ENCODE measurements at regions not wholly inside any gene's neighbourhood (a gene's known extent, or its start where the extent isn't known, plus 50 kb on each side); places are given as distances from the start of the nearest gene placed in this dataset.
A peak's percentile ranks its signal among the peaks of the same experiment; 100 is the strongest.

GRCh38 chr7:113424185-113424817 lies 305.9 kb upstream of the SMIM30 start:
- POLR2A ChIA-PET (ENCODE audit: partially characterized antibody), result no interaction called here

GRCh38 chr7:113421696-113422330 lies 303.5 kb upstream of the SMIM30 start:
- Histone ChIP-seq H3K27me3 (ENCODE audit: insufficient read depth, low read length) (no peaks in the 10 kb centered on the region), H3K4me3 (ENCODE audit: low read length in 2 of 2) (no peak overlapping the region), H3K4me1 (ENCODE audit: insufficient read depth, low read length) (peaks cover 3% of the 10 kb centered on the region), H3K27ac (ENCODE audit: low read depth, low read length) (no peak overlapping the region), H3K9me3 (ENCODE audit: control insufficient read depth in 1 of 2, low read length in 2 of 2) (no peaks in the 10 kb centered on the region), H3K36me3 (ENCODE audit: insufficient read depth, low read length) (no peaks in the 10 kb centered on the region)
- intact Hi-C loops (cut with micrococcal nuclease), result loop anchor here (1.0 kb wide), 1 partner anchor 872 kb away; no protein-coding TSS in a partner anchor
- Mint-ChIP-seq H3K36me3 (no peaks in the 10 kb centered on the region), H3K9me3 (no peaks in the 10 kb centered on the region), H3K4me3 (peak overlapping the region in 4 of 8 donors; percentile 46 to 78 (median 64)), H3K4me1 (peaks cover 3 to 5% (median 4%) of the 10 kb centered on the region in 4 donors), H3K27me3 (peaks cover 0 to 2% of the 10 kb centered on the region in 2 donors), H3K27ac (peak overlapping the region in 2 of 7 donors; percentile 43 to 64)
- ChIA-PET CTCF (ENCODE audit: partially characterized antibody) (interaction anchor here (0.6 to 7.0 kb wide), 20 partner anchors 8 to 1694 kb away, joined by 3 to 68 read pairs (median 4); no protein-coding TSS in a partner anchor), POLR2A (ENCODE audit: partially characterized antibody) (no interaction called here)
- DNase-seq, result peak; percentile 62 to 72 (median 68)

More at GRCh38 chr7:113424185-113424817, 305.9 kb upstream of the SMIM30 start:
- H3K27ac Mint-ChIP-seq, result no peak overlapping the region
- Histone ChIP-seq H3K27ac (ENCODE audit: low read depth, low read length) (no peak overlapping the region), H3K9me3 (ENCODE audit: control insufficient read depth in 1 of 2, low read length in 2 of 2) (no peaks in the 10 kb centered on the region), H3K27me3 (ENCODE audit: insufficient read depth, low read length) (no peaks in the 10 kb centered on the region), H3K4me3 (ENCODE audit: low read length in 2 of 2) (no peak overlapping the region), H3K36me3 (ENCODE audit: insufficient read depth, low read length) (no peaks in the 10 kb centered on the region), H3K4me1 (ENCODE audit: insufficient read depth, low read length) (peaks cover 3% of the 10 kb centered on the region)
- no peaks in the 10 kb centered on the region for H3K9me3 Mint-ChIP-seq
- no peak overlapping the region for H3K4me3 Mint-ChIP-seq
- H3K36me3 Mint-ChIP-seq, result no peaks in the 10 kb centered on the region
- peaks cover 3 to 5% (median 4%) of the 10 kb centered on the region in 4 donors for H3K4me1 Mint-ChIP-seq
- no peak for DNase-seq
- intact Hi-C loops (cut with micrococcal nuclease), result no loop called here
- peaks cover 0 to 2% of the 10 kb centered on the region in 2 donors for H3K27me3 Mint-ChIP-seq
- CTCF ChIA-PET (ENCODE audit: partially characterized antibody), result interaction anchor here (1.2 to 7.0 kb wide), 5 partner anchors 8 to 874 kb away, joined by 3 to 68 read pairs (median 5); no protein-coding TSS in a partner anchor

- Mint-ChIP-seq H3K4me1 (no peaks in the 10 kb centered on the region), H3K27ac (no peak overlapping the region), H3K9me3 (no peaks in the 10 kb centered on the region), H3K36me3 (no peaks in the 10 kb centered on the region), H3K27me3 (peaks cover 2% of the 10 kb centered on the region in 2 donors), H3K4me3 (no peak overlapping the region)
- no peak for DNase-seq
- Histone ChIP-seq H3K9me3 (ENCODE audit: control insufficient read depth in 1 of 2, low read length in 2 of 2) (no peaks in the 10 kb centered on the region), H3K27me3 (ENCODE audit: insufficient read depth, low read length) (no peaks in the 10 kb centered on the region), H3K36me3 (ENCODE audit: insufficient read depth, low read length) (no peaks in the 10 kb centered on the region), H3K27ac (ENCODE audit: low read depth, low read length) (no peak overlapping the region), H3K4me3 (ENCODE audit: low read length in 2 of 2) (no peak overlapping the region), H3K4me1 (ENCODE audit: insufficient read depth, low read length) (no peaks in the 10 kb centered on the region)
- intact Hi-C loops (cut with micrococcal nuclease), result no loop called here
- POLR2A ChIA-PET (ENCODE audit: partially characterized antibody), result no interaction called here
- CTCF ChIA-PET (ENCODE audit: partially characterized antibody), result no interaction called here
These were observed 296.2 kb upstream of the SMIM30 start for GRCh38 chr7:113414401-113415035.

GRCh38 chr7:113412410-113412809 lies 294.1 kb upstream of the SMIM30 start:
- ChIA-PET CTCF (ENCODE audit: partially characterized antibody) (no interaction called here), POLR2A (ENCODE audit: partially characterized antibody) (no interaction called here)
- H3K9me3 ChIP-seq (ENCODE audit: control insufficient read depth in 1 of 2, low read length in 2 of 2), result no peaks in the 10 kb centered on the region
- H3K9me3 Mint-ChIP-seq, result no peaks in the 10 kb centered on the region
- no peaks in the 10 kb centered on the region for H3K27me3 ChIP-seq (ENCODE audit: insufficient read depth, low read length)
- intact Hi-C loops (cut with micrococcal nuclease), result no loop called here
- H3K27ac ChIP-seq (ENCODE audit: low read depth, low read length), result no peak overlapping the region
- DNase-seq, result no peak
- H3K27me3 Mint-ChIP-seq, result peaks cover 2% of the 10 kb centered on the region in 2 donors
- no peaks in the 10 kb centered on the region for H3K36me3 Mint-ChIP-seq
- H3K4me1 Mint-ChIP-seq, result no peaks in the 10 kb centered on the region
- H3K4me3 ChIP-seq (ENCODE audit: low read length in 2 of 2), result no peak overlapping the region
- H3K4me3 Mint-ChIP-seq, result no peak overlapping the region
- H3K4me1 ChIP-seq (ENCODE audit: insufficient read depth, low read length), result no peaks in the 10 kb centered on the region
- no peaks in the 10 kb centered on the region for H3K36me3 ChIP-seq (ENCODE audit: insufficient read depth, low read length)
- H3K27ac Mint-ChIP-seq, result no peak overlapping the region

- intact Hi-C loops (cut with micrococcal nuclease), result no loop called here
- no peaks in the 10 kb centered on the region for H3K9me3 Mint-ChIP-seq
- POLR2A ChIA-PET (ENCODE audit: partially characterized antibody), result no interaction called here
- no peaks in the 10 kb centered on the region for H3K27me3 ChIP-seq (ENCODE audit: insufficient read depth, low read length)
- no peaks in the 10 kb centered on the region for H3K4me1 Mint-ChIP-seq
- no peaks in the 10 kb centered on the region for H3K36me3 Mint-ChIP-seq
- H3K4me3 Mint-ChIP-seq, result no peak overlapping the region
- H3K36me3 ChIP-seq (ENCODE audit: insufficient read depth, low read length), result no peaks in the 10 kb centered on the region
- peaks cover 2% of the 10 kb centered on the region in 2 donors for H3K27me3 Mint-ChIP-seq
- CTCF ChIA-PET (ENCODE audit: partially characterized antibody), result interaction anchor here (1.0 kb wide), 1 partner anchor 11 kb away, joined by 3 read pairs; no protein-coding TSS in a partner anchor
- H3K27ac ChIP-seq (ENCODE audit: low read depth, low read length), result no peak overlapping the region
- no peaks in the 10 kb centered on the region for H3K4me1 ChIP-seq (ENCODE audit: insufficient read depth, low read length)
- no peaks in the 10 kb centered on the region for H3K9me3 ChIP-seq (ENCODE audit: control insufficient read depth in 1 of 2, low read length in 2 of 2)
- DNase-seq, result no peak
- H3K4me3 ChIP-seq (ENCODE audit: low read length in 2 of 2), result no peak overlapping the region
- H3K27ac Mint-ChIP-seq, result no peak overlapping the region
These were observed 292.4 kb upstream of the SMIM30 start for GRCh38 chr7:113410796-113411195.

GRCh38 chr7:113408999-113409398 lies 290.6 kb upstream of the SMIM30 start:
- no peak overlapping the region for H3K4me3 ChIP-seq (ENCODE audit: low read length in 2 of 2)
- peaks cover under 1% of the 10 kb centered on the region for H3K27me3 ChIP-seq (ENCODE audit: insufficient read depth, low read length)
- H3K9me3 Mint-ChIP-seq, result no peaks in the 10 kb centered on the region
- intact Hi-C loops (cut with micrococcal nuclease), result no loop called here
- H3K36me3 ChIP-seq (ENCODE audit: insufficient read depth, low read length), result no peaks in the 10 kb centered on the region
- no peaks in the 10 kb centered on the region for H3K27me3 Mint-ChIP-seq
- H3K4me1 Mint-ChIP-seq, result no peaks in the 10 kb centered on the region
- DNase-seq, result no peak
- ChIA-PET CTCF (ENCODE audit: partially characterized antibody) (interaction anchor here (1.0 to 3.1 kb wide), 2 partner anchors 10 to 13 kb away, joined by 3 to 10 read pairs; no protein-coding TSS in a partner anchor), POLR2A (ENCODE audit: partially characterized antibody) (no interaction called here)
- H3K9me3 ChIP-seq (ENCODE audit: control insufficient read depth in 1 of 2, low read length in 2 of 2), result no peaks in the 10 kb centered on the region
- H3K4me1 ChIP-seq (ENCODE audit: insufficient read depth, low read length), result no peaks in the 10 kb centered on the region
- H3K36me3 Mint-ChIP-seq, result no peaks in the 10 kb centered on the region
- no peak overlapping the region for H3K4me3 Mint-ChIP-seq
- H3K27ac ChIP-seq (ENCODE audit: low read depth, low read length), result no peak overlapping the region
- no peak overlapping the region for H3K27ac Mint-ChIP-seq

GRCh38 chr7:113405296-113406056 lies 287.1 kb upstream of the SMIM30 start:
- Histone ChIP-seq H3K4me3 (ENCODE audit: low read length in 2 of 2) (no peak overlapping the region), H3K4me1 (ENCODE audit: insufficient read depth, low read length) (no peaks in the 10 kb centered on the region), H3K27ac (ENCODE audit: low read depth, low read length) (no peak overlapping the region), H3K27me3 (ENCODE audit: insufficient read depth, low read length) (peaks cover 3% of the 10 kb centered on the region), H3K36me3 (ENCODE audit: insufficient read depth, low read length) (no peaks in the 10 kb centered on the region), H3K9me3 (ENCODE audit: control insufficient read depth in 1 of 2, low read length in 2 of 2) (no peaks in the 10 kb centered on the region)
- intact Hi-C loops (cut with micrococcal nuclease), result no loop called here
- ChIA-PET CTCF (ENCODE audit: partially characterized antibody) (interaction anchor here (1.4 kb wide), 1 partner anchor 19 kb away, joined by 5 read pairs; no protein-coding TSS in a partner anchor), POLR2A (ENCODE audit: partially characterized antibody) (no interaction called here)
- H3K4me1 Mint-ChIP-seq, result no peaks in the 10 kb centered on the region
- no peak overlapping the region for H3K4me3 Mint-ChIP-seq
- no peaks in the 10 kb centered on the region for H3K9me3 Mint-ChIP-seq
- H3K36me3 Mint-ChIP-seq, result no peaks in the 10 kb centered on the region
- DNase-seq, result no peak
- H3K27me3 Mint-ChIP-seq, result peaks cover 0 to 2% of the 10 kb centered on the region in 2 donors
- no peak overlapping the region for H3K27ac Mint-ChIP-seq

Measured in CD4-positive, alpha-beta memory T cell (primary cell).